OCI-LY1 (cell line): ENCODE measurements at regions not wholly inside any gene's neighbourhood (a gene's known extent, or its start where the extent isn't known, plus 50 kb on each side); places are given as distances from the start of the nearest gene placed in this dataset.

Experiments
- H2AFZ ChIP-seq: fragments of 200-600 bp; sonication (generic), shearing (Covaris generic); 2 replicates; pipeline ENCODE4 v1.6.0; 2014; ENCODE audit warnings: antibody characterized with exemption, mild to moderate bottlenecking, low read length
- H3F3A ChIP-seq: fragments of 200-600 bp; sonication (generic), shearing (Covaris generic); 2 replicates; pipeline ENCODE4 v1.6.0; 2014; ENCODE audit warnings: mild to moderate bottlenecking, antibody characterized with exemption, low read length, moderate library complexity; ENCODE audit not compliant: insufficient read depth
- H3K27ac ChIP-seq: fragments of 200-600 bp; sonication (generic); 2 replicates; pipeline ENCODE4 v1.5.1; 2014; ENCODE audit warnings: low read length, mixed run types, mild to moderate bottlenecking, low read depth; ENCODE audit not compliant: poor library complexity, severe bottlenecking
- H3K27me3 ChIP-seq: fragments of 200-600 bp; sonication (generic); 2 replicates; pipeline ENCODE4 v1.6.0; 2014; ENCODE audit warnings: antibody characterized with exemption, mild to moderate bottlenecking, low read length, moderate library complexity; ENCODE audit not compliant: insufficient read depth
- H3K36me3 ChIP-seq: fragments of 200-600 bp; sonication (generic); 2 replicates; pipeline ENCODE4 v1.6.1; 2014; ENCODE audit warnings: mild to moderate bottlenecking, antibody characterized with exemption, low read length, moderate library complexity, mixed read lengths; ENCODE audit not compliant: insufficient read depth
- H3K4me1 ChIP-seq: fragments of 200-600 bp; sonication (generic); 2 replicates; pipeline ENCODE4 v1.5.1; 2014; ENCODE audit warnings: mild to moderate bottlenecking, low read length, moderate library complexity; ENCODE audit not compliant: insufficient read depth, severe bottlenecking
- H3K4me2 ChIP-seq: fragments of 200-600 bp; sonication (generic), shearing (Covaris generic); 2 replicates; pipeline ENCODE4 v1.6.1; 2014; ENCODE audit warnings: low read length
- H3K4me3 ChIP-seq: fragments of 200-600 bp; sonication (generic); 2 replicates; pipeline ENCODE4 v1.5.1; 2014; ENCODE audit warnings: low read length, low read depth, mild to moderate bottlenecking, mixed read lengths; ENCODE audit not compliant: poor library complexity, severe bottlenecking
- H3K79me2 ChIP-seq: fragments of 200-600 bp; shearing (Covaris generic); 2 replicates; pipeline ENCODE4 v1.6.1; 2016; ENCODE audit warnings: mixed run types, low read length, mixed read lengths; ENCODE audit not compliant: insufficient read depth
- H3K9ac ChIP-seq: fragments of 200-600 bp; sonication (generic), shearing (Covaris generic); 2 replicates; pipeline ENCODE4 v1.6.1; 2014; ENCODE audit warnings: mild to moderate bottlenecking, low read length, mixed read lengths
- H3K9me2 ChIP-seq: fragments of 200-600 bp; sonication (generic), shearing (Covaris generic); 2 replicates; pipeline ENCODE4 v1.6.1; 2014; ENCODE audit warnings: low read depth, mild to moderate bottlenecking, low read length, mixed read lengths
- H3K9me3 ChIP-seq: fragments of 200-600 bp; shearing (Covaris generic); 2 replicates; pipeline ENCODE4 v1.6.1; 2014; ENCODE audit warnings: low read length, mixed read lengths
- H4K20me1 ChIP-seq: fragments of 200-600 bp; sonication (generic), shearing (Covaris generic); 2 replicates; pipeline ENCODE4 v1.6.0; 2016; ENCODE audit warnings: mild to moderate bottlenecking, low read length; ENCODE audit not compliant: insufficient read depth
- EZH2 ChIP-seq: fragments of 200-600 bp; sonication (generic), shearing (Covaris generic); IDR thresholded peaks from 2 replicates; pipeline ENCODE4 v1.8.0; 2017; ENCODE audit warnings: borderline replicate concordance, mixed run types, mild to moderate bottlenecking, antibody characterized with exemption, low read length, moderate library complexity, mixed read lengths
- TF ChIP-seq, protein P1 (sequence below): fragments of 200-600 bp; sonication (generic), shearing (Covaris generic); IDR thresholded peaks from 2 replicates; pipeline ENCODE4 v1.5.1; 2017; ENCODE audit warnings: mild to moderate bottlenecking, antibody characterized with exemption, low read length, moderate library complexity, mixed read lengths

- H3K9me3 ChIP-seq: peaks cover 3% of the 10 kb centered on the region; the same call in 1 of the 2 replicates
- H3F3A ChIP-seq: no peaks in the 10 kb centered on the region
- no peaks in the 10 kb centered on the region for H3K36me3 ChIP-seq
- no peaks in the 10 kb centered on the region for H3K4me1 ChIP-seq
- H2AFZ ChIP-seq: no peak overlapping the region
- no peak overlapping the region for H3K27ac ChIP-seq
- H3K79me2 ChIP-seq: no peaks in the 10 kb centered on the region
- H3K4me2 ChIP-seq: no peak overlapping the region
- no peak for TF ChIP-seq EZH2
- TF ChIP-seq, protein P1, sequence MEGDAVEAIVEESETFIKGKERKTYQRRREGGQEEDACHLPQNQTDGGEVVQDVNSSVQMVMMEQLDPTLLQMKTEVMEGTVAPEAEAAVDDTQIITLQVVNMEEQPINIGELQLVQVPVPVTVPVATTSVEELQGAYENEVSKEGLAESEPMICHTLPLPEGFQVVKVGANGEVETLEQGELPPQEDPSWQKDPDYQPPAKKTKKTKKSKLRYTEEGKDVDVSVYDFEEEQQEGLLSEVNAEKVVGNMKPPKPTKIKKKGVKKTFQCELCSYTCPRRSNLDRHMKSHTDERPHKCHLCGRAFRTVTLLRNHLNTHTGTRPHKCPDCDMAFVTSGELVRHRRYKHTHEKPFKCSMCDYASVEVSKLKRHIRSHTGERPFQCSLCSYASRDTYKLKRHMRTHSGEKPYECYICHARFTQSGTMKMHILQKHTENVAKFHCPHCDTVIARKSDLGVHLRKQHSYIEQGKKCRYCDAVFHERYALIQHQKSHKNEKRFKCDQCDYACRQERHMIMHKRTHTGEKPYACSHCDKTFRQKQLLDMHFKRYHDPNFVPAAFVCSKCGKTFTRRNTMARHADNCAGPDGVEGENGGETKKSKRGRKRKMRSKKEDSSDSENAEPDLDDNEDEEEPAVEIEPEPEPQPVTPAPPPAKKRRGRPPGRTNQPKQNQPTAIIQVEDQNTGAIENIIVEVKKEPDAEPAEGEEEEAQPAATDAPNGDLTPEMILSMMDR: no peak
- no peak overlapping the region for H3K9ac ChIP-seq
- no peaks in the 10 kb centered on the region for H4K20me1 ChIP-seq
- H3K4me3 ChIP-seq: no peak overlapping the region
- H3K9me2 ChIP-seq: no peaks in the 10 kb centered on the region
- H3K27me3 ChIP-seq: no peaks in the 10 kb centered on the region
Measured at GRCh38 chr4:121439669-121440068, 58.9 kb upstream of the QRFPR start.
